ENCODE measurements at regions not wholly inside any gene's neighbourhood (a gene's known extent, or its start where the extent isn't known, plus 50 kb on each side); places are given as distances from the start of the nearest gene placed in this dataset.
A peak's percentile ranks its signal among the peaks of the same experiment; 100 is the strongest.

- DNase-seq (ENCODE audit: low read depth), result peak; percentile 4
Observed at GRCh38 chr3:30167541-30168011, 438.8 kb upstream of the TGFBR2 start.

DNA sequence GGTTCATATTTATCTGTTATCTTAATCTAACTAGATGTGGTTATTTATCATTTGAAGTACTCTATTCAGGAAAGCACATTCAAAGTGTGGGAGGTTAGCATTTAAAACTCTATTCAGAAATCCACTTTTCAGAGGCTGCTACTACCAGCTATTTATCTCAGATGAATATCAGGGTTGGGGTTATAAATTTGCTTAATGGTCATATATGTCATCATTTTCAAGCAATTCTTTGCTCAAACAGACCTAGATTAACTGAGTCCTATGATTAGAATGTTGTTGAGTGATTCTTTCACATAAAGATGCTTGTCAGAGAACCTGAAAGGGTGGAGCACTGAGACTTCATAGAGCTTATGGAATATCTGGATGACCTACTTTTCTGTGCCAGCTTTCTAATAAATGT is 436.9 kb upstream of the TGFBR2 start:
- no peak for DNase-seq (ENCODE audit: low read depth)

DNA sequence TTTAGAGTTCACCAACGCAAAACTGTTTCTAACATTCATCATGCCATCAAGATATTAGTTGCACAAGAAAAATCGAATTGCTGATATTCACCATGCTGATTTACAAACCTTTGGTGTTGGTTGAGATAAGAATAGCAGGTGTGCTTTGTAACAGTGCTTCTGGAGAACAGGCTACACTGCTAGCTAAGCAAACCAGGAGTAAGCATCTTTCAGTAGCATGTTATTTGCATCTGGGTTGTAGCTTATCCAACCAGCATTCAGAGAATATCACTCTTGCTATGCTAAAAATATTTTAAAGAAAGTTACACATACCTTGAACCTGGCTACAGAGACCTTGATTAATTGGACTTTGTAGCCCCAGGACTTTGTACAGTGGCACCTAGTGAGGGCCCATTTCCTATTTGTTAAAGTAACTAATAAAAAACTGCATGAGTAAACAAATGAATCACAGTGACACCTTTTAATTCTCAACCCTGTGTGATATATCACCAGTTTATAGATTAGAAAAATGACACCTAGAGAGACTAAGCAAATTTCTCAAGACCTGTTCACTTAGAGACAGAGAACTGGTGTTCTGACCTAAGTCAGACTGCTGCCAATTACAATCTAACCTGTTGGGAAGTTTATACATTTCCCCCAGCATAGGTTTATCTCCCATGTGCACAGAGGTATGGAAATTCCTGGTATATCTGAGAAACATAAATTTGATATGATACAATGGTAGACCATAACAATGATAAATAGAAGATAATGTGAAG is 435.5 kb upstream of the TGFBR2 start:
- DNase-seq (ENCODE audit: low read depth), result no peak

- DNase-seq (ENCODE audit: low read depth), result no peak
Observed at GRCh38 chr3:30174357-30174756, 432.0 kb upstream of the TGFBR2 start.

DNA sequence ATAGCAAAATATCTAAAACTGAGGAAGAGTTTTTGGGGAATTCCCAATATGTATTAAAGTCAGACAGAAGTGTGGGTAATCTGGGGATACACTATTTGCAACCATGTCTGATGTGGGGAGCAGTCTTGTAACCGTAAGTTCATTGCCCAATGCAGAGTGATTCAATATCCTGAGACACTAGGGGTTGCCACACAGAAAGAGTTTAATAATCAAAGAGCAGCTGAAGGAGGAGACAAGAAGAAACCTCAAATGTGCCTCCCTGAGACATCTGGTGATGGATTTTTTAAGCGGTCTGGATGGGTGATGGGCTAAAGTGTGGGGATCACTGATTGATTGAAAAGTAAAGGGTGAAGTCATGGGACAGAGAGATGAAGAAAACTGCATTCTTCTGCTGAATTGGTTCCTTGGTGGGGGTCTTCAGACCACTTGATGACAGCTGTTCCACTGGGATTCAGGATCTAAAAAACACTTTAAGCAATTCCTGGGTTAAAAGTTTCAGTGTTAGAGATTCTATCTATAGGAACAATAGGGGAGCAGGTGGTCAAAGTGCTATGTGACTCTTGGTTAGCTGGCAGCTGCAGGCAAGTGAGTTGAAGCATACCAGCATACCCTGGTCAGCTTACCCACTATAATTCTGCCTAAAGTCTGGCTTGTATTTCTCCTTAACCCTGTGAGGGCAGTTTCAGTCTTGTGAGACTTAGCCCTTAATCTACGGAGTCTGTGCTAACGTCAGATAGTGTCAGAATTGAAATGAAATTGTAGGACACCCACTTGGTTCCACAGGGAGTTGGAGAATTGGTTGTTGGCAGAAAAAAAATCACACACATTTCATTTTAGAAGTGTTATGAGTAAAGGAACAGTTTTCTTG is 425.9 kb upstream of the TGFBR2 start:
- DNase-seq (ENCODE audit: low read depth), result no peak

DNA sequence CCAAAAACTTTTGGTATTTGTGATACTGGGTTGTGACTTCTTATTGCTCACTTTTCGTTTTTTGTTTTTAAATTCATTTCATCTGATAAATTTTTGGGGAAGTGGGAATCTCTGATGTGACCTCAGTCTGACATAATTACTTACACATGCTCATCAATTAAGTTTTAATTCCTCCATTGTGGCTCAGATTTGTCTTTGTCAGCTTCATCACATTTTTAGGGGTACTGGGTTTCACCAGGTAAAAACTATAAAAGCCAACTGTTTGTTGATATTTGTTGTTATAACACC is 425.3 kb upstream of the TGFBR2 start:
- DNase-seq (ENCODE audit: low read depth), result no peak

- DNase-seq (ENCODE audit: low read depth), result no peak
Observed at GRCh38 chr3:30181581-30181980, 424.8 kb upstream of the TGFBR2 start.

DNA sequence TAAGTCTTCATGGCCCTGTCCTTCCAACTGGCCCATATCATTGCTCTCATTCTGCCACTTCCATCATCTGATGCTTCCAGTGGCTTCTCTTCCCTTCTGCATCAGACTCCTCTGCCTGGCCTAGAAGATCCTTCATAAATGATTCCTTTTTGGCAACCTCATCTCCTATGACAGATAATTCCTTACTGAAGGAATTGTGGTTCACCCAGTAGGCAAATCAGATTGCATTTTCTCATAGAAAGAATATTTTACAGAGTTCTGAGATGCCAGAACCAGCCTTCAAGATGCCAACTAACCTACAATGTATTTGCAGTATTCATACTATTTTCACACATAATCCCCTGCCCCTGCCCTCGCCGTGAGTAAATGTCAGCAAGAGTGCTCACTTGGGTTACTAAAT is 423.0 kb upstream of the TGFBR2 start:
- no peak for DNase-seq (ENCODE audit: low read depth)

GRCh38 chr3:30184091-30184810 is 422.1 kb upstream of the TGFBR2 start:
- no peak for DNase-seq (ENCODE audit: low read depth)

DNA sequence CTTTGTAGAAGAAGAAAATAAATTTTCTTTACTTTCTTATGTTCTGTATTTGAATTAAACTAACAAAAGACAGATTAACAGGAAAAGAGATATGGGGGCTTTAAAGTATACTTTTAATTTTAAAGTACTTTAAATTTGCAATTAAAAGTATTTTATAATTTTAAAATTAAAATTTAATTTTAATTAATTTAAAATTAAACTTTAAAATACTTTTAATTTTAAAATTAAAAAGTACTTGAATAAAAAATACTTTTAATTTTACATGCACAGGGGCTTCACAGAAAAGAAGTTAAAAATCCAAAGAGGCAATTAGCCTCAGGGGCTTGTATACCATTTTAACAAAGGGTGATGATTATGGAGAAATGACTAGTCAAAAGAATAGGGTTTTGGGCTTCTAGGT is 420.5 kb upstream of the TGFBR2 start:
- DNase-seq (ENCODE audit: low read depth), result no peak

DNA sequence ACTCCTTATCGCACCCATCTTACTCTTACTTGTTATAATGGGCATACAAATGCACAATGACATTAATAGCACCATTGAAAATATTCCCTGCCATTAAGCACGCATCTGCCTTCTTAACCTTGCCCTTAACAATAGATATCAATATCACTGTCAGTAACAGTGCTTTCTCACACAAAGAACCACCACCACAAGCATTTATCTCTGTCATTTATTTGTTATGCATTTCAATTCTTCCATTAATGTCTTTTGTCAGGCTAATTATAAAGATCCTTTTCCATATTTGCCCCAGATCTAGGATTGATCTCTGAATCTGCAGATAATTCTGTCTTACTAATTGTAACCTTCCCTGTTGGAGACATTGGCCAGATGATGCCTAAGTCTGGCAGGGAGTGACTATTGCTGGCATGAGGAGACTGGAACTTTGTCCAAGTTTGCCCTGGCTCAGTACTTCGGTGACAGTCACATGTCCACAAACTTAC is 419.6 kb upstream of the TGFBR2 start:
- DNase-seq (ENCODE audit: low read depth), result no peak

DNA sequence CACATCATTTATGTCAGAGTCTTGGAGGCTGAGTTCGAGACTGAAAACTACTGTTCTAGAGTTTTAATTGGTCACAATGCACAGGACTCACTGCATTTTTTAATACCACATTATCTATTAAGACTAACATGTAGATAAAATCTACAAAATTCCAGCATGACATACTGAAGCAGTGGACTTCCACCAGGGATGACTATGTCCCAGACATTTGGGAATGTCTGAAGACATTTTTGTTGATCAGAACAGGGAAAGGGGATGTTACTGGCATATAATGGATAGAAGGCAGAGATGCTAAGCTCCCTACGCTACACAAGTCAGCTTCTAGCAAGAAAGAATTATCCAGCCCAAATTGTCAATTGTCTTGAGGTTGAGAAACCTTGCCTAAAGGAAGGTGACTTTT is 419.0 kb upstream of the TGFBR2 start:
- no peak for DNase-seq (ENCODE audit: low read depth)

DNA sequence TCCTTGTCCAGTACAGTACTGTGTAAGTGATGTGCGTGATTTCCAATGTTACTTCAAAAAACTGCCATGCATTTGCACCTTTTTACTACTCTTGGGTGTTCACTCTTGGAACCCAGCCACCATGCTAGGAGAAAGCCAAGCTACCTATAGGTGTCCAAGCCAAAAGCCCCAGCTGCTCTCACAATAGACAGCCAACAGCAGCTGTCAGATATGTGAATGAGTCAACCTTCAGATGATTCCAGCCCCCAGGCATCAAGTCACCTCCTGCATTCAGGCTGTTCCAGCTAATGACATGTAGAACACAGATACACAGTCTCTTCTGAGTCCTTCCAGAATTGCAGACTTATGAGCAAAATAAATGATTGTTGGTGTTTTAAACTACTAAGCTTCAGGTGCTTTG is 417.7 kb upstream of the TGFBR2 start:
- DNase-seq (ENCODE audit: low read depth), result peak; percentile 16

- DNase-seq (ENCODE audit: low read depth), result no peak
Observed at GRCh38 chr3:30189900-30190299, 416.5 kb upstream of the TGFBR2 start.

- no peak for DNase-seq (ENCODE audit: low read depth)
Observed at GRCh38 chr3:30193625-30194044, 412.8 kb upstream of the TGFBR2 start.

- no peak for DNase-seq (ENCODE audit: low read depth)
Observed at GRCh38 chr3:30195352-30195751, 411.0 kb upstream of the TGFBR2 start.

- DNase-seq (ENCODE audit: low read depth), result no peak
Observed at GRCh38 chr3:30198162-30198561, 408.2 kb upstream of the TGFBR2 start.

GRCh38 chr3:30199096-30199759 is 407.2 kb upstream of the TGFBR2 start:
- DNase-seq (ENCODE audit: low read depth), result peak; percentile 45

- no peak for DNase-seq (ENCODE audit: low read depth)
Observed at GRCh38 chr3:30199855-30200254, 406.5 kb upstream of the TGFBR2 start.

GRCh38 chr3:30201715-30202114 is 404.7 kb upstream of the TGFBR2 start:
- no peak for DNase-seq (ENCODE audit: low read depth)

- DNase-seq (ENCODE audit: low read depth), result no peak
Observed at GRCh38 chr3:30203301-30203700, 403.1 kb upstream of the TGFBR2 start.

- DNase-seq (ENCODE audit: low read depth), result no peak
Observed at GRCh38 chr3:30204126-30204525, 402.3 kb upstream of the TGFBR2 start.

All from Daoy (cell line).